Upper lobe of left lung (tissue), 4 donors: ENCODE measurements at regions not wholly inside any gene's neighbourhood (a gene's known extent, or its start where the extent isn't known, plus 50 kb on each side); places are given as distances from the start of the nearest gene placed in this dataset.
"Not testable (repeated sequence)": the region's sequence is repeated elsewhere in the genome, so short reads cannot be mapped to it uniquely, and the experiment has no call there.

Experiments
- POLR2A ChIP-seq, 4 donors: fragments of 450-650 bp; IDR thresholded peaks; one replicate each; pipeline ENCODE4 v1.5.1; 2016 to 2017; ENCODE audit warnings: antibody characterized with exemption in 4 of 4, mild to moderate bottlenecking in 2 of 4
- TF ChIP-seq, protein P1 (sequence below), 6 experiments: fragments of 450-650 bp in 4 of 6; fragments of 200-600 bp in 2 of 6; sonication (generic) in 2 of 6; IDR thresholded peaks; one replicate each; pipeline ENCODE4 v1.5.1; 2016 to 2019; ENCODE audit warnings: antibody characterized with exemption in 6 of 6

DNA sequence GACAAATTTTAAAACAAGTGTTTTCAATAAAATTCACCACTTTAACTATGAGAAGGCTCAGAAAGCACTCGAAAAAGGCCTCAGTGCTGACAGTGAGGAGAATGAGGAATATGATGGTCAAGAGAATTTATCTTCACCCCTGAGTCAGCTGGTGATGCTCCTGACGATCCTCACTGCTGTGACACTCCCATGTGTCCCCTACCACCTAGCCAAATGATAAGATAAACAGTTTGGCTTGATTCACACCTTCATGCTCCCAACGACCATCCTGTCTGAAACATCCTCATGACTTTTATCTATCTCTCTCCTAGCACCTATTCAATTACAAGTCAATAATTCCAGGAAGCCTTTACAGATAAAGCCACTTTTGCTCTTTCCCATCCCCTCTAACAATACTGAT, 66.0 kb upstream of the PDPR start:
- TF ChIP-seq POLR2A (IDR thresholded peaks at IDR 0.05), result not testable (repeated sequence)
- TF ChIP-seq, protein P1, sequence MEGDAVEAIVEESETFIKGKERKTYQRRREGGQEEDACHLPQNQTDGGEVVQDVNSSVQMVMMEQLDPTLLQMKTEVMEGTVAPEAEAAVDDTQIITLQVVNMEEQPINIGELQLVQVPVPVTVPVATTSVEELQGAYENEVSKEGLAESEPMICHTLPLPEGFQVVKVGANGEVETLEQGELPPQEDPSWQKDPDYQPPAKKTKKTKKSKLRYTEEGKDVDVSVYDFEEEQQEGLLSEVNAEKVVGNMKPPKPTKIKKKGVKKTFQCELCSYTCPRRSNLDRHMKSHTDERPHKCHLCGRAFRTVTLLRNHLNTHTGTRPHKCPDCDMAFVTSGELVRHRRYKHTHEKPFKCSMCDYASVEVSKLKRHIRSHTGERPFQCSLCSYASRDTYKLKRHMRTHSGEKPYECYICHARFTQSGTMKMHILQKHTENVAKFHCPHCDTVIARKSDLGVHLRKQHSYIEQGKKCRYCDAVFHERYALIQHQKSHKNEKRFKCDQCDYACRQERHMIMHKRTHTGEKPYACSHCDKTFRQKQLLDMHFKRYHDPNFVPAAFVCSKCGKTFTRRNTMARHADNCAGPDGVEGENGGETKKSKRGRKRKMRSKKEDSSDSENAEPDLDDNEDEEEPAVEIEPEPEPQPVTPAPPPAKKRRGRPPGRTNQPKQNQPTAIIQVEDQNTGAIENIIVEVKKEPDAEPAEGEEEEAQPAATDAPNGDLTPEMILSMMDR (IDR thresholded peaks at IDR 0.05), result not testable (repeated sequence)
